GM12878 (cell line): ENCODE measurements at regions not wholly inside any gene's neighbourhood (a gene's known extent, or its start where the extent isn't known, plus 50 kb on each side); places are given as distances from the start of the nearest gene placed in this dataset.

Experiments
- EP300 ChIP-seq, 2 experiments: fragments of 150-350 bp in 1 of 2; IDR thresholded peaks; 2 replicates each; pipeline ENCODE4 v1.6.1; 2011 to 2012; ENCODE audit warnings: low read depth in 2 of 2, low read length in 2 of 2, borderline replicate concordance in 1 of 2, improper control_type of control experiment in 1 of 2, inconsistent platforms in 1 of 2; ENCODE audit not compliant: control insufficient read depth in 1 of 2
- HDAC2 ChIP-seq: fragments of 200-600 bp; sonication (generic); IDR thresholded peaks from 2 replicates; pipeline ENCODE4 v1.6.1; 2017
- REST ChIP-seq: IDR thresholded peaks from 2 replicates; pipeline ENCODE4 v1.6.1; 2012; ENCODE audit warnings: mild to moderate bottlenecking, low read depth, low read length
- SKIL ChIP-seq: fragments of 450-650 bp; IDR thresholded peaks from 2 replicates; pipeline ENCODE4 v1.6.1; 2017; ENCODE audit warnings: mild to moderate bottlenecking, low read depth, inconsistent platforms; ENCODE audit not compliant: poor library complexity, severe bottlenecking
- USF1 ChIP-seq: IDR thresholded peaks from 2 replicates; pipeline ENCODE4 v1.6.1; 2011; ENCODE audit warnings: borderline replicate concordance, low read depth, mild to moderate bottlenecking, moderate library complexity, mixed read lengths, low read length; ENCODE audit not compliant: insufficient read depth; ENCODE audit errors: extremely low read length
- ZBTB4 ChIP-seq: fragments of 450-650 bp; formaldehyde crosslinking; IDR thresholded peaks from 2 replicates; pipeline ENCODE4 v1.4.0; 2022; ENCODE audit warnings: mild to moderate bottlenecking, moderate library complexity
- ZNF217 ChIP-seq: fragments of 450-650 bp; IDR thresholded peaks from 2 replicates; pipeline ENCODE4 v1.6.1; 2017; ENCODE audit warnings: antibody characterized with exemption, mild to moderate bottlenecking

- TF ChIP-seq REST: no peak
- TF ChIP-seq ZBTB4 (CRISPR knock-in tag): no peak
- no peak for TF ChIP-seq HDAC2
- no peak for TF ChIP-seq ZNF217
- TF ChIP-seq EP300 (IDR thresholded peaks at IDR 0.05; ENCODE audit: borderline replicate concordance in 1 of 2, control insufficient read depth in 1 of 2, low read depth in 2 of 2, low read length in 2 of 2): no peak
- TF ChIP-seq SKIL: no peak
- TF ChIP-seq USF1: no peak
Observed at GRCh38 chr22:48378673-48379072, 1449.0 kb downstream of the BRD1 start (continued).
